Activated CD4-positive, alpha-beta T cell treated with anti-CD3 and anti-CD28 coated beads, Interleukin-2, amount 50 U/mL, for 16 hours (primary cell): ENCODE measurements at regions not wholly inside any gene's neighbourhood (a gene's known extent, or its start where the extent isn't known, plus 50 kb on each side); places are given as distances from the start of the nearest gene placed in this dataset.
"Not testable (repeated sequence)": the region's sequence is repeated elsewhere in the genome, so short reads cannot be mapped to it uniquely, and the experiment has no call there.

Experiments used
- DNase-seq: peaks from one replicate; pipeline ENCODE4 v3.0.0-alpha.2; 2020

- no peak for DNase-seq
Observed at GRCh38 chr4:22573198-22573597, 57.3 kb upstream of the ADGRA3 start.

- DNase-seq, result no peak
Observed at GRCh38 chr4:22573641-22574040, 57.8 kb upstream of the ADGRA3 start.

- DNase-seq, result no peak
Observed at GRCh38 chr4:22574424-22574823, 58.6 kb upstream of the ADGRA3 start.

GRCh38 chr4:22574880-22575279 is 59.0 kb upstream of the ADGRA3 start:
- no peak for DNase-seq

- DNase-seq, result no peak
Observed at GRCh38 chr4:22587253-22587652, 71.4 kb upstream of the ADGRA3 start.

GRCh38 chr4:22593933-22594332 is 78.1 kb upstream of the ADGRA3 start:
- DNase-seq, result no peak

GRCh38 chr4:22595684-22596083 is 79.8 kb upstream of the ADGRA3 start:
- peak; percentile 5 for DNase-seq

- no peak for DNase-seq
Observed at GRCh38 chr4:22596409-22596808, 80.5 kb upstream of the ADGRA3 start.

GRCh38 chr4:22597471-22597870 is 81.6 kb upstream of the ADGRA3 start:
- DNase-seq, result no peak

- DNase-seq, result not testable (repeated sequence)
Observed at GRCh38 chr4:22598113-22599047, 82.5 kb upstream of the ADGRA3 start.

- DNase-seq, result not testable (repeated sequence)
Observed at GRCh38 chr4:22599228-22599928, 83.5 kb upstream of the ADGRA3 start.

GRCh38 chr4:22599929-22600432 is 84.1 kb upstream of the ADGRA3 start:
- DNase-seq, result not testable (repeated sequence)

GRCh38 chr4:22601638-22602037 is 85.8 kb upstream of the ADGRA3 start:
- DNase-seq, result not testable (repeated sequence)

GRCh38 chr4:22607382-22607781 is 85.4 kb upstream of the GBA3 start:
- DNase-seq, result peak; percentile 43

GRCh38 chr4:22609951-22610525 is 82.7 kb upstream of the GBA3 start:
- DNase-seq, result not testable (repeated sequence)

GRCh38 chr4:22614114-22614513 is 78.6 kb upstream of the GBA3 start:
- no peak for DNase-seq

- DNase-seq, result no peak
Observed at GRCh38 chr4:22616516-22616915, 76.2 kb upstream of the GBA3 start.

GRCh38 chr4:22620144-22620543 is 72.6 kb upstream of the GBA3 start:
- not testable (repeated sequence) for DNase-seq

GRCh38 chr4:22621970-22622369 is 70.8 kb upstream of the GBA3 start:
- not testable (repeated sequence) for DNase-seq

GRCh38 chr4:22624002-22624401 is 68.7 kb upstream of the GBA3 start:
- DNase-seq, result not testable (repeated sequence)

GRCh38 chr4:22625311-22625710 is 67.4 kb upstream of the GBA3 start:
- DNase-seq, result no peak

GRCh38 chr4:22627851-22628250 is 64.9 kb upstream of the GBA3 start:
- not testable (repeated sequence) for DNase-seq
